ENCODE measurements at regions not wholly inside any gene's neighbourhood (a gene's known extent, or its start where the extent isn't known, plus 50 kb on each side); places are given as distances from the start of the nearest gene placed in this dataset.
"Not testable (repeated sequence)": the region's sequence is repeated elsewhere in the genome, so short reads cannot be mapped to it uniquely, and the experiment has no call there.

GRCh38 chr3:166425900-166426611, 588.8 kb upstream of the BCHE start:
- no peak overlapping the region for H3K9ac ChIP-seq (ENCODE audit: low read length in 3 of 3)
- H3K27me3 ChIP-seq (ENCODE audit: control insufficient read depth, insufficient read depth, low read length) = no peaks in the 10 kb centered on the region
- H3K4me1 ChIP-seq (ENCODE audit: control insufficient read depth in 2 of 3, insufficient read depth in 2 of 3, low read depth in 1 of 3, low read length in 3 of 3) = no peaks in the 10 kb centered on the region
- TF ChIP-seq CTCF (IDR thresholded peaks at IDR 0.05; ENCODE audit: borderline replicate concordance, extremely low read depth, insufficient read depth) = no peak
- no peak for FAIRE-seq
- no peak overlapping the region for H3K4me3 ChIP-seq (ENCODE audit: low read length in 3 of 3)
- DNase-seq = peak in 1 of 5 donors; percentile 15
- no peaks in the 10 kb centered on the region for H3K9me3 ChIP-seq (ENCODE audit: control insufficient read depth in 2 of 3, insufficient read depth in 1 of 3, low read length in 3 of 3)
- no peak overlapping the region for H3K27ac ChIP-seq (ENCODE audit: low read depth in 2 of 2, low read length in 2 of 2)
- intact Hi-C loops (cut with DNase I) = no loop called here
- no peaks in the 10 kb centered on the region for H3K36me3 ChIP-seq (ENCODE audit: control insufficient read depth in 2 of 3, insufficient read depth in 3 of 3, low read length in 3 of 3)

GRCh38 chr3:166425021-166425420, 587.8 kb upstream of the BCHE start:
- no peaks in the 10 kb centered on the region for H3K36me3 ChIP-seq (ENCODE audit: control insufficient read depth in 2 of 3, insufficient read depth in 3 of 3, low read length in 3 of 3)
- H3K4me1 ChIP-seq (ENCODE audit: control insufficient read depth in 2 of 3, insufficient read depth in 2 of 3, low read depth in 1 of 3, low read length in 3 of 3) = no peaks in the 10 kb centered on the region
- intact Hi-C loops (cut with DNase I) = no loop called here
- no peaks in the 10 kb centered on the region for H3K27me3 ChIP-seq (ENCODE audit: control insufficient read depth, insufficient read depth, low read length)
- H3K27ac ChIP-seq (ENCODE audit: low read depth in 2 of 2, low read length in 2 of 2) = no peak overlapping the region
- H3K9me3 ChIP-seq (ENCODE audit: control insufficient read depth in 2 of 3, insufficient read depth in 1 of 3, low read length in 3 of 3) = no peaks in the 10 kb centered on the region
- no peak overlapping the region for H3K9ac ChIP-seq (ENCODE audit: low read length in 3 of 3)
- TF ChIP-seq CTCF (IDR thresholded peaks at IDR 0.05; ENCODE audit: borderline replicate concordance, extremely low read depth, insufficient read depth) = no peak
- H3K4me3 ChIP-seq (ENCODE audit: low read length in 3 of 3) = no peak overlapping the region
- no peak for FAIRE-seq
- DNase-seq = no peak

- H3K9ac ChIP-seq (ENCODE audit: low read length in 3 of 3); H3K36me3 ChIP-seq (ENCODE audit: control insufficient read depth in 2 of 3, insufficient read depth in 3 of 3, low read length in 3 of 3); FAIRE-seq; H3K27ac ChIP-seq (ENCODE audit: low read depth in 2 of 2, low read length in 2 of 2); H3K4me1 ChIP-seq (ENCODE audit: control insufficient read depth in 2 of 3, insufficient read depth in 2 of 3, low read depth in 1 of 3, low read length in 3 of 3); H3K4me3 ChIP-seq (ENCODE audit: low read length in 3 of 3); intact Hi-C loops (cut with DNase I); H3K27me3 ChIP-seq (ENCODE audit: control insufficient read depth, insufficient read depth, low read length); H3K9me3 ChIP-seq (ENCODE audit: control insufficient read depth in 2 of 3, insufficient read depth in 1 of 3, low read length in 3 of 3): not testable (repeated sequence)
- peak in 1 of 5 donors; percentile 63 for DNase-seq
Measured at GRCh38 chr3:166423824-166424513, 586.7 kb upstream of the BCHE start.

- Histone ChIP-seq H3K9ac (ENCODE audit: low read length in 3 of 3) (no peak overlapping the region), H3K4me1 (ENCODE audit: control insufficient read depth in 2 of 3, insufficient read depth in 2 of 3, low read depth in 1 of 3, low read length in 3 of 3) (no peaks in the 10 kb centered on the region), H3K4me3 (ENCODE audit: low read length in 3 of 3) (no peak overlapping the region), H3K9me3 (ENCODE audit: control insufficient read depth in 2 of 3, insufficient read depth in 1 of 3, low read length in 3 of 3) (no peaks in the 10 kb centered on the region), H3K27me3 (ENCODE audit: control insufficient read depth, insufficient read depth, low read length) (no peaks in the 10 kb centered on the region), H3K36me3 (ENCODE audit: control insufficient read depth in 2 of 3, insufficient read depth in 3 of 3, low read length in 3 of 3) (no peaks in the 10 kb centered on the region), H3K27ac (ENCODE audit: low read depth in 2 of 2, low read length in 2 of 2) (no peak overlapping the region)
- DNase-seq (no peak), FAIRE-seq (no peak)
- no peak for TF ChIP-seq CTCF (IDR thresholded peaks at IDR 0.05; ENCODE audit: borderline replicate concordance, extremely low read depth, insufficient read depth)
- intact Hi-C loops (cut with DNase I) = no loop called here
Measured at GRCh38 chr3:166422556-166422955, 585.3 kb upstream of the BCHE start.
